G401 (cell line): ENCODE measurements at regions not wholly inside any gene's neighbourhood (a gene's known extent, or its start where the extent isn't known, plus 50 kb on each side); places are given as distances from the start of the nearest gene placed in this dataset.

Experiments used
- DNase-seq: peaks from one replicate; pipeline ENCODE4 v3.0.0-alpha.2; 2015; ENCODE audit warnings: low spot score
- in situ Hi-C: cut with HindIII; loops from 2 replicates; pipeline ENCODE4 v1.10.0; 2016; ENCODE audit warnings: low sequenced_read_pairs, mixed read lengths

DNA sequence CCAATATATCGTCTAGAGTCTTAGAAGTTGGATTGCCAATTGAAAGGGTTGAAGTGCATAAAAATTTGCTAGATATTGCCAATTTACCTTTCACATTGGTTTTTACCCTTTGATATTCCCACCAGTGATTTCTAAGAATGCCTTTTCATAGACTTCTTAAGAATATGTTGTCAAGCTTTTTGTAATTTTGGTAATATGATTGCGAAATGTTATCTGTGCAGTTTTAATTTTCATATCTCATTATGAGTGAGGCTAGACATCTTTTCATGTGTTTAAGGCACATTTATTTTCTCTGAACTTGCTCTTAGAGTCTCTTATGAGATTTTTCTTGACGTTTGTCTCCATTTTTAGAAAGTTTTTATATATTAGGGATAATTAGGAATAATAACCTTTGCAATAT is 567.2 kb downstream of the CCSER2 start:
- in situ Hi-C loops: no loop called here
- DNase-seq: no peak

DNA sequence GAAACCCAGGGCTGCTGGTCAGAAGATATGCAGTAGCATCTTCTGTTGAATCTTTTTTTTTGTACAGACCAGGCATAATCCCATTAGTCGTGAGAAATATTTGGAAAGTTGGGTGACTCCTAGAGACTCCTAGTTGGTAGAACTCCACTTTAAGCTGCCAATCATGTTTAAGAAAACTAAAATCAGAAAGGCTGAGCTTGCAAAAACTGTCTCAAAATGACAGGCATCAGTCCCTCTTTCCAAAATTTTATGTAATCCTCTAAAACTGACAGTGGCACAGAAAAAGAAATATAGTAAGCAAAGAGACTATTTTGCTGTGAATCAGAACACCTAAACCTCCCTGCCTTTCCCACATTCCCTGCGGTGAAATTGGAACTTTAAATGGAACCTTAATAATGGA is 568.5 kb downstream of the CCSER2 start:
- DNase-seq: no peak
- in situ Hi-C loops: no loop called here

DNA sequence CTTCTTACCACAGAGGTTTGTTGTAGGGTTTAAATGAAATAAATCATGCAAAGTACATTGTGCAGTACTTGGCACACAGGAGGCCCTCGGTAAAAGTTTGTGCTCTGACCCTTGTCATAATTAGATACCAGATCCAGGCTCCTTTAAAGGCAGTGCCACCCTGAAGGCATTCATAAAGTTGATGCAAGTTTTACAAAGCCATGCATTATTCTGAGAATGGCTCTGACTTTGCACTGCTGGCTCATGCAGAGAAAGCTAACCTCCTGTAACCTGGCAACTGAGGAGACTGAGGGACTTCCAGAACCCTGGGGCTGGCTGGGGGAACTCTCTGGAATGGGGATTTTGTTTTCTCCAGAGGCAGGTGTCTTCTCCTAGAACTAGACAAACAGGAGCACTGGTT is 570.9 kb downstream of the CCSER2 start:
- no peak for DNase-seq
- in situ Hi-C loops: no loop called here

DNA sequence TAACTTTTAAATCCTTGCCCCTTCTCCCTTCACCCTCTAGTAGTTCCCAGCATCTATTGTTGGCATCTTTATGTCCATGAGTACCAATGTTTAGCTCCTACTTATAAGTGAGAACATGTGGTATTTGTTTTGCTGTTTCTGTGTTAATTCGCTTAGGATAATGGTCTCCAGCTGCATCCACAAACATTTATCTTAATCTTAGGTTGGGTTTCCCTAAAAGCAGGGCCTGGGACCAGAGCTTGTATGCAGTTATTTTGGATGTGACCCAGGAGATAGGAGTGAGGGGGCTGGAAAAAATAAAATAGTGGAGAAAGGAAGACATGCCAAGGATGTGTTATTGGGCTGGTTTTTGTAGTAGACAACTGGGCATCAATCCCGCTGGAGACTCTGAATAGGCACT is 571.8 kb downstream of the CCSER2 start:
- in situ Hi-C loops: no loop called here
- DNase-seq: no peak

DNA sequence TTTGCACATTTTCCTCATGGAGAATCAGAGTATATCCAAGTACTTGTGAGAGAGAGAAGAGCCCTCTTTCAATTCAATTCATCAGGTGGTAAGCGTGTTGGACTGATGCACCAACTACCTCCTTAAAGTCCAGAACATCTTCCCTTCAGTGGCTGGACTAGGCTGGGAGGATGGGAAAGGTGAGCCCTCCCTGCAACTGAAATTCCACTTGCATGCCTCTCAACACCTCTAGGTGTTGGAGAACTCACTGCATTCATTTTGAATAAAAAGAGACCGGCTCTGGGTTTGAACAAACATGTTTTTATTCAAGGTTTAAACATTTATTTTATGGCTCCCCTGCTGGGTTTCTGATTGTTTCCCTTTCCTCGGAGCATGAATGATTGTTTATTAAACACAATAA is 573.5 kb downstream of the CCSER2 start:
- no peak for DNase-seq
- in situ Hi-C loops: no loop called here

DNA sequence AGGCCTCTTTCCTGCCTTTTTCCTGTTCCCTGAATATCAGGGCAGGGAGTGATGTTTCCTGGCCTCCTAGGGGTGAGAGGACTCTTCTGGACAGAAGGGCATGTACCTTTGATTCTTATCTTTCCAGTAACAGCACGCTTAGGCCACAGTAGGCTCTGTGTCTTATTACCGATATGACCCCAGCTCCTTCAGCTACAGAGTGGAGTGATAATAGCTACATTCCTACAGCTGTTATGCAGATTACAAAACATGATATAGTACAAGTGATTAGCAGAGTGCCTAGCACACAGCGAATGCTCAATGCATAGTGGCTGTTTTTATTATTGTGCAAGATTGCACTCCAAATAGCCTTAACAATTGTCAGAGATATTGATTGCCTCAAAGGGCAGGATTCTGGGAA is 574.2 kb downstream of the CCSER2 start:
- in situ Hi-C loops: no loop called here

DNA sequence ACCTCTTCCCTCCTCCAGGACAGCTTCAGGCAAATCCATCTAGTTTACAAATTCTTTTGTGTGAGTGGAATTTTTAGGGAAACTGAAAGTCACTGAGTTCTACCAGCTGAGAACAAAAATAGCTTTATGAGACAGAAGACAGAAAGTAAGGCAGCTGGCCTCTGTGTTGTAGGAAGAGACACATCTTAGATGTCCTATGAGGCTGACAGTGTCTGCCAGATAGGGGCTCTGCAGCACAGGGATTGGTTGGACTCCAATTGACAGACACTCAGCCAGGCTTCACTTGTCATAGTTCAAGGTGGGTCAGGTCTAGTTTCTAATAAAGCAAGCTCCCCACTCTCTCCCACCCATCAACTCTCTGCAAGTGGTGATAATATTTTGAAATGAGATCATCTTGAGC is 574.9 kb downstream of the CCSER2 start:
- no peak for DNase-seq
- in situ Hi-C loops: no loop called here

More for the DNA sequence above, 574.2 kb downstream of the CCSER2 start:
- no peak for DNase-seq

DNA sequence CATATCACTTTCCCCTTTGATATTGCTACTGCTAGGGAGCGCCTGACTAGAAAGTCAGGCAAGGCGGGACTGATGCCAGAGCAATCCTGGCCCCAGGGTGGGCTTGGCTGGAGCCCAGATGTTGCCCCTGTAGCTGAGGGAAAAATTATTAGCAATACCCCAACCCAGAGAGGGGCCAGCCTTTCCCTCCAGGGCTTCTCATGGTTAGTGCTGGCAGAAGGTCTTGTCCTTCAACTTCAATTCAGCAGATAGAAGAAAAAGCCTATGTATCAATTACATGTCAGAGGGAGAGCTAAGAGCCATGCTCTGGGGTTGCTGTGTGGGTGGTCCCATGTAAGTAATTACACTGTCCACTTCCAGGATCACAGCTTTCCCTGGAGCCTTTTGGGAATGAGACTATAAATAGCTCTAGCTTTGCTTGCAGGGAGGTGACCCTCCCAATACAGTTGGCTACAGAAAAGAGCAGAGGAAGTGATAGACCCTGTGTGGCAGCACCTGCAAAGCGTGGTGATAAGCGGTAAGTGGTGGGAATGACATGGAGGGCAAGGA is 579.1 kb downstream of the CCSER2 start:
- in situ Hi-C loops: no loop called here
- no peak for DNase-seq

DNA sequence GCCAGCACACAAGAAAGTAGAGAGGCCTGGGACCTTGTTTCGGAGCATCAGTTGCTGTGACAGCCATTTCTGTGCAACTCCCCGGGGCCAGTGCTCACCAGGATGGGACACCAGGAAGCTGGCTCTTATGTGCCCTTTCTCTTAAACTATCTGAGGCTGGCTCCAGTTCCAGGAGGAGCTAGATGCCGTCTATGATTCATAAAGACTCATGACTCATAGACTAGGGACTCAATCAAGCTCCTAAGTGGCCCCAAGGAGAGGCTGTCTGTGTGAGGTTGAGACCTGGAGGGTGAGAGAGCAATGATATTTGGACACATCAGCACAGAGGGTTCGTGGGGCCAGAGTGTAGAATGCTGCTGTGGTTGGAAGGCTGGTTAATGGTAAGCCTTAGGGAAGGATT is 580.1 kb downstream of the CCSER2 start:
- in situ Hi-C loops: no loop called here
- DNase-seq: no peak

DNA sequence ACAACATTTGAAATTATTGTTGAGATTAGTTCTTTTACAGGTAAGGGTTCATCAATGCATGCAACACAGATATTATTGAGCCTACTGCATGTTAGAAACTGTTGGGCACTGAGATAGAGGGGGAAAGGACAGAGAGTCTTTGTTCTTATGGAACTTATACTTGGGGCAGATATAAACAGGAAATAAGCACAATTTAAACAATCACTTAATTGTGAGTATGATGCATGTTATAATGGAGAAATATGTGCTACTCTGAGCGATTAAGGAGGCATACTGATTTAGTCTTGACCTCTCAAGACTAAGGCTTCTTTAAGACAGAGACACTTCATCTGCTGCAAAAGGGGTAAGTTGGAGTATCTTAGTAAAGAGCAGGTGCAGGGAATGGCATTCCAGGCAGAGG is 593.3 kb downstream of the CCSER2 start:
- in situ Hi-C loops: no loop called here
- DNase-seq: no peak

DNA sequence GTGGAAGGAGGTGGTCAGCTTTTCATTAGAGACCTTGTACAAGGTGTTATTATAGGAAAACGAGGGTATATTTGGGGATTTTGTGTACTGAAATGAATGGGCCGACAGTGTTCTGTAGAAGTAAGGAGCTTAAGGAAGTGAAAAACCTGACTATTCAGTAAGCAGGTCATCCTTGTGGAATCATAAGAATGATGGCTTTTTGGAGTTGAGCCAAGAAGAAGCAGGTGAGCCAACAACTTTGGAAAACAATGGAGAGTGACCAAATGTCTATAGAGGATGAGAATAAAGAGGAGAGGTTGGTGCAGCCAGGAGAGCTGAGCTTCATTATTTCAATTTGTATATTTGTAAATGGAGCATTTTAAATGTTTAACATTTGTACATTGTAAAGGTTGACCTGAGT is 595.7 kb downstream of the CCSER2 start:
- DNase-seq: no peak
- in situ Hi-C loops: no loop called here

DNA sequence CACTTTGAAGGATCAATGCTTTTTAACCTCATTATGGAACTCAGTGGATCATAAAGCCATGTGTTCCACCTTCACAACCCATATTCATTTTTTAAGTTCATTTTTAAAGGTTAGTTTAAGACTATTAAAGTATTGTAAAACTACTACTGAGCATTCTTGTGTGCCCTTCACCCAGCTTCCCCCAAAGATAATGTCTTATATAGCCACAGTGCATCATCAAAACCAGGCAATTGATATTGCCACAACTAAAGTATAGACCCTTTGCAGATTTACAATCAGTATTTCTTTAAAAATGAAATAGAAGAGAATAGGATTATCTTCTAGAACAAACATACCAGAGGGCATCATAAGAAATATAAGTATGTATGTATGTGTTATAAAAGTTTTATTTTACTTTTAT is 597.1 kb downstream of the CCSER2 start:
- DNase-seq: no peak
- in situ Hi-C loops: no loop called here

DNA sequence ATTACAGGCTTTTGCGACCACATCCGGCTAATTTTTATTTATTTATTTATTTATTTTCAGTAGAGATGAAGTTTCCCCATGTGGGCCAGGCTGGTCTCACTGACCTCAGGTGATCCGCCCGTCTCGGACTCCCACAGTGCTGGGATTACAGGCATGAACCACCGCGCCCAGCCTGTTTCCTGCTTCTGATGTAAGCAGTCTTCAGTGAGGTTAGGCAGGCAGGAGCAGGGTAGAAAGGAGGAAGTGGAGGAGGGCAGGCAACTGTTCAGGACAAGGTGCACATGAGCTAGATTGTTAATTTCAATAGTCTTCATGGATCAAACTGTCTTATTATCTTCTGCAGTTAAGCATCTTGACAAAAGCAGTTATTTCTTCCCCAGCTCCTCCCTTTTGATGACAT is 605.0 kb downstream of the CCSER2 start:
- in situ Hi-C loops: no loop called here
- DNase-seq: no peak

DNA sequence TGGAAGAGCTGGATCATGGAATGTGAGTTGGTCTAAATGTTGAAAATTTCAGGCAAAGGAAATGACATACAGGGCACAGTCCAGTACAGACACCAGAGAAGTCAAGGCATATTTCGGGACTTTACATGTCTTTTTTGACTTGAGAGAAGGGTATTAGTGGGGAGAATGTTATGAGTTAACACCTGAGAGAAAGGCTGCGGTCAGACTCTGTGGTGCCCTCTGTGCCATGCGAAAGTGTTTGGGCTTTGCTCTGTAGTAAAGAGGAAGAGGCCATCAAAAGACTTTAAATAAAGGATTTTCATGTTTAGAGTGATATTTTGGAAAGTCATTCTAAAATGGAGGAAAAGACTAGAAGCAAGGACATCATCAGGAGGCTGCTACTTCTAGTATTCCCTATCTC is 607.4 kb downstream of the CCSER2 start:
- in situ Hi-C loops: no loop called here
- no peak for DNase-seq

DNA sequence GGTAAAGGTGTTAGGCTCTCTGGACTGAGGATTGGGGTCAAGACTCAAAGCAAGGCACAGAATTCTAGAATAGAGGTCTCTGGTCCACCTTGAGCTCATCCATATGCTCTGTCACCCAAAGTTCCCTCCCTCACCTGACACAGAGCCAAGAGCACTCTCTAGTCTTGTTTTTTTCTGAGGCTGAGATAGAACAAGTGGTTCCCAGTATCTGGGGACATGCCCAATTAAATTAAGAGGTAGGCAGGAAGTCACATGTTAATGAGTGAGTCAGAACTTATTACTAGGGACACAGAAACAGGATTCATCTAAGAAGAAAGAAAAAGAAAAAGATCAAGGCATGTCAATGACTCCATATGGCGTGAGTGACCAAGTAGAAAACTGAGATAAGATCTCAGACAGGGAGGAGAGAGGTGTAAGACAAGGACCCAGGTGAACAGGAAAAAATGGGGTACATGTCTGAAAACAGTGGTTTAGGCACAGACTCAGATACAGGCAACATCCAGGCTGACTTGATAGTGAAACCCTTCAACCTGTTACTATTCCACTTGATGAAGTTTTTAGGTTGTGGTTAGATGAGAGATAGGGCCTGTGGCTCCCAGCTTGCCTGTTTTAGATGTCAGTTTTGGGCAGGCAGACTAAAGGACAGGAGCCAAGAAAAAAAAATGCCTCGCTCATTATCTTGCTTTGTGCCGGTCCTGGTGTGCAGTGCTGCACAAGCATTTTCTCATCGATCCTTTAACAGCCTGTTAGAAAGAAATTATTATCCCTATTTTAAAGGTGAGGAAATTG is 609.9 kb downstream of the CCSER2 start:
- in situ Hi-C loops: no loop called here
- no peak for DNase-seq

DNA sequence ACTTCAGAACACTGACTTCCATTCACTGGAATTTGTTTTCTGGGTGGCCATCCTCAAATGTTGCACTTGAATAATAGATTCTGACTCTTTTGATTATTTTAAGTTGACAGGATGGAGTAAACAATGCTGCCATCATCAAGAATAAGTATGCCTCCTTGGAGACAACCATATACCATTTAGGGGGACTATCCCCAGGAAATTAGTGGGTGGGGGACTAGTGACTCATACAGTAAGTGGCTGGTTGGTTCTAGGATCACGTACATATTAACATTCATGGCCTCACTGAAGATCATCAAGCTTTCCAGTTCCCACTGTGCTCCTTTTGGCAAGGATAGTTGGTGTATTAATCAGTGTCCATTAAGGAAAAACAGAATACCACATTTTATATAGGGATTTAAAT is 615.2 kb downstream of the CCSER2 start:
- in situ Hi-C loops: no loop called here
- no peak for DNase-seq

DNA sequence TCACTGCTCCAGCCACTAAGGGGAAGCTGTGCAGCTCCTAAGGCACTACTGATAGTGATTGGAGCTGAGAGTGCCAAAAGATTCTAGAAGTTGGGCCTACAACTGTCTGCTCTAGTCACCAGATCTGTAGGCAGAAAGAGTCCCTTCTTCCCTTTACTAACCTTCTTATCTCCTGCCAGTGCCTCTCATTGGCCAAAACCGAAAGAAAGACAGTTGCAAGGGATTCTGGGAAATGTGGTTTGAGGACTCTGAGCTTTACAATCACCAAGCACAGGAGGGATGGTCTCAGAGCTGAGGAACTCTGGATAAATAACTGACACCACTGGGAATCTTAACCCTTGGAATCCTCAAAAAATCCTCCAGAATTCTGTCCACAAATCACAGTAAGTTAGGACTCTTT is 615.8 kb downstream of the CCSER2 start:
- in situ Hi-C loops: no loop called here
- no peak for DNase-seq

DNA sequence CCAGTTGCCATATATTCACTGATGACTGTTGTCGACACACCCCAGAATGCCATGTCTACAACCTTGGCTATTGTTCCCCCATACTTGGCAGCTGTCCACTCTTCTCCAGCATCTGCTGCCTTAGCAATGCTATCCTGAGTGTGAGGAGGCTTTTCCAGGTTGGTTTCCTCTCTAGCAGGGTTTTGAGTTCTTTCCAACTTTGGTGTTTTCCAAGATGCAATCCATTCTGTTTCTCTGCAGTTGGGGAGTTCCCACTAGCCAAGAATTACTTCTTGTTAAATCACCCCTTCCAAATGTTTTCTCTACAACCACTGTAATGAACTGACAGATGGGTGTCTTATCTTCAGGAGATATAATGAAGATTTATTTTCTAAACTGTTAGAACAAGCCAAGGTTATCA is 617.4 kb downstream of the CCSER2 start:
- in situ Hi-C loops: no loop called here
- DNase-seq: no peak

DNA sequence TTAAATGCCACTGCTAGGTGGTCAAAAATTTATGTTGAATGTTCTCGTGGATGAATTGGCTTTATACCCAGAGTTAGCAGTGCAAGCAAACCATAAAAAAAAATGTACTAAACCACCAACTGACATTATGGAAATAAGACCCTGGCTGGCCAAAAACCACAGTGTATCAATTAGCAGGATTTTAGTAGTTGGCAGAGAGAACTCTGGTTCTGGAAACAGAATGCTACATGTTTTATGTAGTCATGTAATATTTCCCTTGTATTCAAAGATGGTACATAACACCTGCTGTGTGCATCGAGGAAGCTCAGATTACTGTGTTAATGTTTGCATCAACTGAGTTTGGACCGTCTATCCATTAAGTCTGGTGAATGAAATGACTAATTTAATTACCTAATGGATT is 618.5 kb downstream of the CCSER2 start:
- no peak for DNase-seq
- in situ Hi-C loops: no loop called here

DNA sequence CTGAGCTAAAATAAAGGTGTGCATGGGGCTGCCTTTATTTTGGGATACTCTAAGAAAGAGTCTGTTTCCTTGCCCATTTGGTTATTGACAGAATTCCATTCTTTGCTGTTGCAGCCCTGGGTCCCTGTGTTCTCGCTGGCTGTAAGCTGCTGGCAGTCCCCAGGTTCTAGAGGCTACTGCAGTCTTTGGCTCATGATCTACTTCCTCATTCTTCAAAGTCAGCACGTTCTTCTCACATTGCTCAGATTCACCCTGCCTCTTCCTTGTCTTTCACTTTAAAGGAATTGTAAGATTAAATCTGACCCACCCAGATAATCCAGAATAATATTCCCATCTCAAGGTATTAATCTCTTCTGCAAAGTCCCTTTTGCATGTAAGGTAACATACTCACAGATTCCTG is 620.3 kb downstream of the CCSER2 start:
- no peak for DNase-seq
- in situ Hi-C loops: no loop called here

DNA sequence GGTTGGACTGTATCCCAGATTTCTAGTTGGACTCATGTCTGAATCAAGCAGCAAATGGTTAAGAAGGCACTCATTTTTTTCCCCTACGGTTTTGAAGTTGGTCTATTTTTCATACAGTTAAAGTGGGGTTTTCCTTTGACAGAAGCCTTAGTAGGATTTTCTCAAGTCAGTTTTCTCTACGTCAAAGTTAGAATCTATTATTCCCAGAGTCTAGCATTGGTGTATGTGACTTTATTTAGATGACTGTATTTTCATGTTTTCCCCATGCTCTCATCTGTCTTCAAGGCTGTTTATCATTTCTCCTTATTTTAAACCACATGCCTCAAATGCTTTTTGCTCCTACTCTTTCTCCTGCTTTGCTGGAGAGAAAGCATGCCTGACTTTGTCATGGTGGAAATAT is 623.2 kb downstream of the CCSER2 start:
- no peak for DNase-seq
- in situ Hi-C loops: no loop called here
